Left hindlimb (tissue), 1 donor: ENCODE measurements at regions not wholly inside any gene's neighbourhood (a gene's known extent, or its start where the extent isn't known, plus 50 kb on each side); places are given as distances from the start of the nearest gene placed in this dataset.
"Not testable (repeated sequence)": the region's sequence is repeated elsewhere in the genome, so short reads cannot be mapped to it uniquely, and the experiment has no call there.

ENCODE experiments used
- DNase-seq: peaks from one replicate; pipeline ENCODE4 v3.0.0-alpha.2; 2018

- DNase-seq, result no peak
Measured at GRCh38 chr6:167676000-167676665, 150.6 kb upstream of the AFDN start.

GRCh38 chr6:167676666-167677421, 149.9 kb upstream of the AFDN start:
- peak; percentile 71 for DNase-seq

- no peak for DNase-seq
Measured at GRCh38 chr6:167677422-167677789, 149.3 kb upstream of the AFDN start.

GRCh38 chr6:167678102-167679101, 148.3 kb upstream of the AFDN start:
- no peak for DNase-seq

GRCh38 chr6:167679122-167679736, 147.5 kb upstream of the AFDN start:
- no peak for DNase-seq

- no peak for DNase-seq
Measured at GRCh38 chr6:167679790-167680604, 146.7 kb upstream of the AFDN start.

- peak; percentile 4 for DNase-seq
Measured at GRCh38 chr6:167680605-167681149, 146.0 kb upstream of the AFDN start.

- DNase-seq, result no peak
Measured at GRCh38 chr6:167682125-167682524, 144.6 kb upstream of the AFDN start.

- DNase-seq, result no peak
Measured at GRCh38 chr6:167682546-167683027, 144.1 kb upstream of the AFDN start.

GRCh38 chr6:167683028-167683862, 143.5 kb upstream of the AFDN start:
- DNase-seq, result peak; percentile 72

- no peak for DNase-seq
Measured at GRCh38 chr6:167684276-167685104, 142.2 kb upstream of the AFDN start.

GRCh38 chr6:167685654-167686053, 141.1 kb upstream of the AFDN start:
- DNase-seq, result no peak

- DNase-seq, result no peak
Measured at GRCh38 chr6:167686204-167686893, 140.4 kb upstream of the AFDN start.

GRCh38 chr6:167687116-167687725, 139.5 kb upstream of the AFDN start:
- DNase-seq, result no peak

GRCh38 chr6:167688123-167688522, 138.6 kb upstream of the AFDN start:
- DNase-seq, result no peak

- DNase-seq, result no peak
Measured at GRCh38 chr6:167689278-167689677, 137.4 kb upstream of the AFDN start.

- no peak for DNase-seq
Measured at GRCh38 chr6:167689751-167690150, 137.0 kb upstream of the AFDN start.

GRCh38 chr6:167690167-167690922, 136.4 kb upstream of the AFDN start:
- not testable (repeated sequence) for DNase-seq
